NCI-H774 (cell line): ENCODE measurements at regions not wholly inside any gene's neighbourhood (a gene's known extent, or its start where the extent isn't known, plus 50 kb on each side); places are given as distances from the start of the nearest gene placed in this dataset.
"Not testable (repeated sequence)": the region's sequence is repeated elsewhere in the genome, so short reads cannot be mapped to it uniquely, and the experiment has no call there.

Experiments used
- DNase-seq: peaks from one replicate; lab custom pipeline; 2025; lab: John Stamatoyannopoulos, UW

DNA sequence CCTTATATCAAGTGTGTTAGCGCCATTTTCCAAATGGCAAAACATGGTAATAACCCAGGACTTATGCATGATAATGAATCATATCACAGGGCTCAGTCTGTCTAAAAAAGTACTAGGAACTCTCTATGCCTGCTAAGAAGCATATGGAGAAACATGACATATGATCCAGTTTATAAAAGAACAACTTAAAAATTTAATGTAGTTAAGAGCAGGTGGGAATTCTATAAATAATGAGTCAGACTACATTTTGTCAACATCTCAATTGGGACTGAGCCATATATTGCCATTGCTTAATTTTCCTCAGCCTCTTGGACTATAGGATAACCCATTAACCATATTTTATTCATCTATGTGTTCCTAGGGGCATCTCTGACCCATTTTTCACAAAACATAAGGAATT, 360.4 kb upstream of the AGA start:
- no peak for DNase-seq

DNA sequence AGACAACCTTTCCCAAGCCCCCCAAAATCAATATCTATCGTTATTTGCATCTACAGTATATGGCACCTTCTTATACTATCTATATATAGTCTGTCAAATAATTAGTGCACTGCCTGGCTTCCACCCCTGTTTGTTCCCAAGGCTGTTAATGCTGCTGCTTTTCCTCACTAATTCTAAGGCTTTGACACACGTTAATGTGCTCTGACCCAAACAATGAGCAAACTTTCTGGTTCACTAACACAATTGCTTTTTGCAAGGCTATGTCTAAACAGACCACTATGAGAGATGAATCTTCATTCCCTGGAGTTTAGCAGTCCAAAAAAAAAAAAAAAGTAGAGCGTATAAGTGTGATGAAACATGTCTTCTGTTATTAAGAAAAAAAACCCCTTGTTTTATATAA, 360.9 kb upstream of the AGA start:
- DNase-seq, result no peak

DNA sequence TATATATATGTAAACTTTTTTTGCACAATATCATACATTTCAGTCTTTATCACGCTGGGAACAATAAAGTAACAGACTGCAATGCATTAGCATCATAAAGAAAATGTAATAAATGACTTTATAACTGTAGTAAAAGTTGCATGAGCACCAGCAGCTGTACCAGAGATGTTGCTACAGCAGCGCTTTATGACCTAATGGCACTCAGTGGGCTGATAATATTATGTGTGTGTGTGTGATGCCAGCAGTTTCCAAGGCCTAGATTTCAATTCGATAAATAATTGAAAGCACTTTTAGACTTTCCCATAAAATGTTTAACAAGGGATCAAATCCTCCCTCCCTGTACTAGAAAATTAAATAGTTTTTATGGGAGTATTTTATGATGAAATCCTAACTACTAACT, 367.6 kb upstream of the AGA start:
- DNase-seq, result no peak

- DNase-seq, result no peak
Observed at GRCh38 chr4:177810220-177810619, 368.0 kb upstream of the AGA start.

DNA sequence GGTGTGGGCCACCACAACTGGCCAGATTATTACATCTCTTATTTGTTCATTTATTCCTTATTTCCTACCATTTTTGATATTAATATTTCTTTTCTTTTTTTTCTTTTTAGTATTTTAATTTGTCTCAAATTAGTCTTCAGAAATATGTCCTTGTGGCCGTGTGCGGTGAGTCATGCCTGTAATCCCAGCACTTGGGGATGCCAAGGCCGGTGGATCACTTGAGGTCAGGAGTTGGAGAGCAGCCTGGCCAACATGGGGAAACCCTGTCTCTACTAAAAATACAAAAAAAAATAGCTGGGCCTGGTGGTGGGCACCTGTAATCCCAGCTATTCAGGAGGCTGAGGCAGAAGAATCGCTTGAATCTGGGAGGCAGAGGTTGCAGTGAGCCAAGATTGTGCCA, 376.2 kb upstream of the AGA start:
- DNase-seq, result not testable (repeated sequence)

DNA sequence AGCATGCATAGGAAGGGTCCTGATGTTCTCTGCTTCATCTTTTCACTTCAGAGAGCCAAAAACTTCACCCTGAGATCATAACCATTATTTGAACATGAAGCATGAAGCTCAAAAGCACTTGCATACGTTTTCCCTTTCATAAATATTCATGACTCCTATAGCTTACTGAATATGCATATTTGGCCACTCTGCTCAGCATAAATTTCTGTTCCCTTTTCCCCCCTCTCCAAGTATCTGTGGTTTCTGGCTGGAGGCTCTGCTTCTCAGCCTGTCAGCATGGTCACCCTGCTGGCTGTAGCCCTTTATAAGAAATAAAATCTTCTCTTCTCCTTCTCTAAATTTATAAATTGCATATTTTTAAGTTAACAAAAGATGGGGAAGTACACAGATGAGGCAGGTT, 384.7 kb upstream of the AGA start:
- no peak for DNase-seq

GRCh38 chr4:177841258-177841657, 399.0 kb upstream of the AGA start:
- no peak for DNase-seq

DNA sequence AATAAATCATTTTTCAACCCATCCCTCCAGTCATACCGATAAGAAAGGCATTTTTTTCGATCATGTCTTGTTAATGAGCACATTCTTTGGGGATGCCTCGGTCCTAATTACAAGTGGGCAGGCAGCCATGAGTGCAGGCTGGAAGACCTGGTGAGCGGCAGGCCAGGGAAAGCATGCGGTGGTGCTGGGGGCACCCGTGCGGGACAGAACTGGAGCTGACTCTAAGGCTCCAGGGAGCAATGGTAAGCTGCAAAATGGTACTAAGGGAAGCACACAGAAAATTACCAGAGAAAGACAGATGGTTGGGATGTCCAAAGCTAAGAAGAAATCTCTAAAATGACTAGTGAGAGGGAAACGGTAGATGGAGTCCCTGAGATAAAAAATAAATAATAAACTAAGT, 411.0 kb upstream of the AGA start:
- DNase-seq, result no peak

DNA sequence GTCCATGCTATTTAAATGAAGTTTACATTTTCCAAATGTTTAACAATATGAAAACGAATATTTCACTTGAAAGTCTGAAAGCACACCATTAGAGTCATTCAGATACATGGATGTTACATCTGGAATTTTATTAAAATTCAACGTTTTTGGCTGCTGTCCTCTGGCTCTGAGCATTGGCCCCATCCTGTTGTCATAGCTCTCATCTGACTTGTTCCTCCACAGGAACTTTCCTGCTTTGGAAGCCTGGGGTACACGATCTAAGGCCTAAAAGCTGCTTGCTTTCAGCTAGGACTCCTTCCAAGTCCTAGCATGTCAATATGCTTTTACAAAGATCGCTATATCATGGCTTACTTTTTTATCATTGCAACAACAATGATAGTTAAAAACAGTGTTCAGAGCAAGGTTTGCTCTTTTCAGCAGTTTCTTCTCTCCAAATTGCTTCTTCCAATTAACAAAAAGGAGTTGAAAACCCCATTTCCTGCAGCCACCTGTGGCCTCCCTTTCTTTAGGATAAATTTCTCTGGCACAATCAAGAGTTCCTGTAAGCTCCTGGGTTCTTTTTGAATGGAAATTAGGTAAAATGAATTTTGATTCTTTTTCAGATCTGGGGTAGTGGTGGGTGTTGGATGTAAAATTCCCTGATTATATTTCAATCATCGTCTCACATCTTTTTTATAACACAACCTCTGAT, 413.4 kb upstream of the AGA start:
- DNase-seq, result no peak

DNA sequence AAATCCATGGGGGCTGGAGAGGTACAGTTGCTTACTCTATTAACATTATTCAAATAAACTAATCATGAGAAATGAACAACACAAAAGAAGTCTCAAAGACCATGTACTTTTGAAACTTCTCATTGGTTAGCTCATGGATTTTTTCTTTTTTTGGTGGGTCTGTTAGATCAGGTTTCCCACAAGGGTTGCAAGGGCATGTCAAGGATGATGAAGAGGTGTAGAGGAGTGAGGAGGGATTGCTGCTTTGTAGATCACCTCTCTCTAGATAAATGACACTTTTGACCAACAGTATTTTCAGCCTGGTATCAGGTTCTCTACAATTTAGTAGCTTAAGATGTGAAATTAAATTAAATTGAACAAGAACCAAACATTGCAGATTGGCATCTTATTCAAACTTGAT, 417.9 kb upstream of the AGA start:
- DNase-seq, result no peak

- no peak for DNase-seq
Observed at GRCh38 chr4:177861551-177862094, 419.4 kb upstream of the AGA start.

- no peak for DNase-seq
Observed at GRCh38 chr4:177862541-177863176, 420.4 kb upstream of the AGA start.

GRCh38 chr4:177879851-177880250, 437.6 kb upstream of the AGA start:
- no peak for DNase-seq

- no peak for DNase-seq
Observed at GRCh38 chr4:177895136-177895535, 452.9 kb upstream of the AGA start.

- DNase-seq, result no peak
Observed at GRCh38 chr4:177901786-177902185, 459.5 kb upstream of the AGA start.

- no peak for DNase-seq
Observed at GRCh38 chr4:177902386-177902785, 460.1 kb upstream of the AGA start.

DNA sequence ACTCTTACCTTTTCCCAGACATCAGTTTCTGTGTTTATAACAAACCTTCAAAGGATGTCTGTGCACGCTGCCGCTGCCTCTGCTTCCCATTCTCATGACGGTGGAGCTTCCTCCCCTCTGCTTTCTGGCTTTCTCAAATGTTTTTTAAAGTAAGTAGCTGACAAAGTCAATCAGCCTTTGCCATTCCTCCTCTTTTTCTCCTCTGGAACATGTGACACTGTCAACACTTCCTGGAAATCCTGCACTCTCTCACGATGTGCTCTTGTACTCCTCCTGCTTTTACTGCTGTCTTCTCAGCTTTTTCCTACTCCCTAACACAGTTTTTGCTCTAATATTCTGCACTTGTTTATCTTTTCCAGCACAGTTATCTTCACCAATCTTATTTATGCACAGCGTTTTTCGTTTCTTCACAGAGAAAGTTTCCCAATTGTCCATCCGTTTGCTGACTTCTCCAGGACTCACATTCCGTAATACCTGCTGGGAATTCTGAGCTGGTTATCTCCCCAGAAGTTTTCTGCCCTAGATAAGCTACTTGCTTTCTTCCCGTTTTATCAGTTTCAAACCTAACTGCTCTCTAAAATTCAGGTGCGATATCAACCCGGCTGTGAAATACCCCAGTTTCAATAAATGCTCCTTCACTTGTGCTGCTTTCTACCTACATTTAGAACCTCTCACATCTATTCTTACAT, 465.6 kb upstream of the AGA start:
- DNase-seq, result no peak

DNA sequence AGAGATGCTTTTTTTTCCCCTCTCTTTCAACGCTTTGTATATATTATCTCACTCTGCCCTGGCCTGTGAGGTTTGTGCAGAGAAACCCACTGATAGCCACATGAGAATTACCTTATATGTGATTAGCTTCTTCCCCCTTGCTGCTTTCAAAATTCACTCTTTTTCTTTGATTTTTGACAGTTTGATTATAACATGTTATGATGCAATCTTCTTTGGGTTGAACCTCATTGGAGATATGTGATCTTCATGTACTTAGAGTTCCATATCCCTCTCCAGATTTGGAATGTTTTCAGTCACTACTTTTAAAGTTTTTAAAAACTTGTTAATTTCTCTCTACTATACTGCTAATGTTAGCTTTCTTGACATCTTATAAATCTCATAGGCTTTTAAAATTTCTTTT, 479.5 kb upstream of the AGA start:
- DNase-seq, result no peak

- DNase-seq, result no peak
Observed at GRCh38 chr4:177923888-177924287, 481.7 kb upstream of the AGA start.

GRCh38 chr4:177937041-177937440, 494.8 kb upstream of the AGA start:
- no peak for DNase-seq

- no peak for DNase-seq
Observed at GRCh38 chr4:177938226-177938625, 496.0 kb upstream of the AGA start.

DNA sequence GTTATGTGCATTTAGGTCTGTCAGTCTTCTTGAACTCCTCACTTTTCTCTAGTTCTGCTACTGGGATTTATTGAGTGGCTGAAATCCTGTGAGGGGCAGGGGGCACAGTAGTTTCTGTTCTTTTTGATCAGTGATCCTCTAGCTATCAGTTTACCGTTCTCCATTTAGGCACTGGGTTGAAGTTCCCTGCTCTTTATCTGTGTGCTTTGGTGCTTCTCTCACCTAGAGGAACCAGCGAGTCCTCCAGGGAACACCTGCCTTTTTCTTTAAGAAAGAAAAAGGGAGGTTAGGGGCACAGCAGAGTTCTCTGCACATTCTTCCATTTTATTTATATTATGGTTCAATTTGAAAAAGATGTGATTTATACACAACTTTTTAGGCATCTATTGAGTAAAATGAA, 503.0 kb upstream of the AGA start:
- no peak for DNase-seq

DNA sequence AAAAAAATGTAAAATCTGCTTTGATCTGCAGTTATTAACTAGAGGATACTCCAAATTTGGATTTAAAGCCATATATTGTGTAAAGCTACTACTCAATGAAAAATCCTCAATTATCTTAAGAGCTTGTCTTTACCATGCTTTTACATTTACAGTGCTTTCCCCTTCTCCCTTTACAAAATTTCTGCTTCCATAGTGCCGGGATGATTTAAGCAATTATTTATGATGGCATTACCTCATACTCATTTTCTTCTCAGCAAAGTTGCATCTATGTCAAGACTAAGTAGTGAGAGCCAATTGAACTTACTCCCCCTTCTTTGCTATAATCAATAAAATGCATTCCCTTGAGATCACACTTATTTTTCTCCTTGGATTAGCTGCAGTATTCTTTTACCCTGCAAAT, 505.4 kb upstream of the AGA start:
- no peak for DNase-seq
